H9 (cell line): ENCODE measurements at regions not wholly inside any gene's neighbourhood (a gene's known extent, or its start where the extent isn't known, plus 50 kb on each side); places are given as distances from the start of the nearest gene placed in this dataset.

ENCODE experiments used
- DNase-seq: peaks from one replicate; pipeline ENCODE4 v3.0.0-alpha.2; 2017
- H2AFZ ChIP-seq: one replicate; pipeline ENCODE4 v1.6.1; 2013; ENCODE audit warnings: mild to moderate bottlenecking, low read length, control low read depth, moderate library complexity
- H2AK5ac ChIP-seq: 2 replicates; pipeline ENCODE4 v1.6.1; 2013; ENCODE audit warnings: low read length, control low read depth, mixed read lengths; ENCODE audit not compliant: insufficient read length
- H2BK120ac ChIP-seq: one replicate; pipeline ENCODE4 v1.6.1; 2013; ENCODE audit warnings: low read depth, mild to moderate bottlenecking, low read length, control low read depth, inconsistent platforms; ENCODE audit not compliant: poor library complexity, severe bottlenecking
- H2BK12ac ChIP-seq: 2 replicates; pipeline ENCODE4 v1.6.1; 2013; ENCODE audit warnings: low read length, control low read depth, mixed read lengths, low read depth; ENCODE audit not compliant: insufficient read length
- H2BK15ac ChIP-seq: 2 replicates; pipeline ENCODE4 v1.6.1; 2013; ENCODE audit warnings: low read depth, low read length, control low read depth
- H2BK20ac ChIP-seq: one replicate; pipeline ENCODE4 v1.6.1; 2013; ENCODE audit warnings: low read depth, mild to moderate bottlenecking, low read length, control low read depth, inconsistent platforms; ENCODE audit not compliant: poor library complexity, severe bottlenecking
- H2BK5ac ChIP-seq: 2 replicates; pipeline ENCODE4 v1.6.1; 2013; ENCODE audit warnings: low read length, control low read depth, mixed read lengths; ENCODE audit not compliant: insufficient read length
- H3K14ac ChIP-seq: 2 replicates; pipeline ENCODE4 v1.6.1; 2013; ENCODE audit warnings: low read length, control low read depth; ENCODE audit not compliant: insufficient read depth
- H3K18ac ChIP-seq: 2 replicates; pipeline ENCODE4 v1.6.1; 2013; ENCODE audit warnings: low read depth, mild to moderate bottlenecking, mixed read lengths, low read length, control low read depth; ENCODE audit not compliant: insufficient read length
- H3K23ac ChIP-seq: 2 replicates; pipeline ENCODE4 v1.6.1; 2013; ENCODE audit warnings: low read length, control low read depth, mixed read lengths, low read depth; ENCODE audit not compliant: insufficient read length
- H3K23me2 ChIP-seq: 2 replicates; pipeline ENCODE4 v1.6.1; 2013; ENCODE audit warnings: low read depth, mild to moderate bottlenecking, mixed read lengths, low read length, control low read depth; ENCODE audit not compliant: insufficient read length, poor library complexity, severe bottlenecking
- H3K27ac ChIP-seq: 2 replicates; pipeline ENCODE4 v1.5.1; 2013; ENCODE audit warnings: low read length, control low read depth, mixed read lengths, low read depth; ENCODE audit not compliant: insufficient read length
- H3K27me3 ChIP-seq: 2 replicates; pipeline ENCODE4 v1.6.1; 2013; ENCODE audit warnings: low read length, control low read depth, inconsistent platforms; ENCODE audit not compliant: insufficient read depth
- H3K4ac ChIP-seq: 2 replicates; pipeline ENCODE4 v1.6.1; 2013; ENCODE audit warnings: low read depth, mild to moderate bottlenecking, control low read depth, inconsistent platforms, low read length, moderate library complexity
- H3K4me1 ChIP-seq: 2 replicates; pipeline ENCODE4 v1.6.1; 2013; ENCODE audit warnings: low read length, control low read depth, inconsistent platforms; ENCODE audit not compliant: insufficient read depth
- H3K4me2 ChIP-seq: 2 replicates; pipeline ENCODE4 v1.6.1; 2013; ENCODE audit warnings: low read length, control low read depth, mixed read lengths; ENCODE audit not compliant: insufficient read length, insufficient read depth
- H3K56ac ChIP-seq: 2 replicates; pipeline ENCODE4 v1.6.1; 2013; ENCODE audit warnings: low read depth, mild to moderate bottlenecking, mixed read lengths, low read length, control low read depth; ENCODE audit not compliant: insufficient read length
- H3K79me1 ChIP-seq: 2 replicates; pipeline ENCODE4 v1.6.1; 2013; ENCODE audit warnings: low read depth, mild to moderate bottlenecking, moderate library complexity, low read length, control low read depth, inconsistent platforms; ENCODE audit not compliant: insufficient read depth, poor library complexity, severe bottlenecking
- H3K79me2 ChIP-seq: 2 replicates; pipeline ENCODE4 v1.6.1; 2013; ENCODE audit warnings: low read length, control low read depth, inconsistent platforms; ENCODE audit not compliant: insufficient read depth
- H3K9ac ChIP-seq: 2 replicates; pipeline ENCODE4 v1.6.1; 2013; ENCODE audit warnings: low read length, control low read depth, mixed read lengths; ENCODE audit not compliant: insufficient read length; ENCODE audit errors: extremely low read depth
- H3K9me3 ChIP-seq: one replicate; pipeline ENCODE4 v1.6.1; 2013; ENCODE audit warnings: low read depth, low read length, inconsistent platforms; ENCODE audit not compliant: control insufficient read depth
- H3T11ph ChIP-seq: one replicate; pipeline ENCODE4 v1.6.1; 2013; ENCODE audit warnings: mild to moderate bottlenecking, low read length, control low read depth, inconsistent platforms
- H4K20me1 ChIP-seq: one replicate; pipeline ENCODE4 v1.6.1; 2013; ENCODE audit not compliant: control insufficient read depth, insufficient read length, insufficient read depth
- H4K5ac ChIP-seq: 2 replicates; pipeline ENCODE4 v1.6.1; 2013; ENCODE audit warnings: low read depth, mild to moderate bottlenecking, mixed read lengths, low read length, control low read depth; ENCODE audit not compliant: insufficient read length
- H4K8ac ChIP-seq: replicated peaks from 2 replicates; pipeline ENCODE4 v1.6.1; 2013; ENCODE audit warnings: low read length, control low read depth, mixed read lengths, low read depth; ENCODE audit not compliant: insufficient read length
- H4K91ac ChIP-seq: 2 replicates; pipeline ENCODE4 v1.6.1; 2013; ENCODE audit warnings: low read depth, mild to moderate bottlenecking, moderate library complexity, mixed read lengths, low read length, control low read depth; ENCODE audit not compliant: insufficient read length
- H3K27ac Mint-ChIP-seq, 3 experiments: 2 replicates in 2 of 3; 3 replicates in 1 of 3; pipeline ENCODE4 v1.8.0; 2020 to 2021; ENCODE audit warnings: mixed read lengths in 3 of 3, mild to moderate bottlenecking in 1 of 3, moderate library complexity in 1 of 3
- H3K27me3 Mint-ChIP-seq: 2 replicates; pipeline ENCODE4 v1.8.0; 2021; ENCODE audit warnings: low read depth, mild to moderate bottlenecking, moderate library complexity, mixed read lengths
- H3K36me3 Mint-ChIP-seq, 3 experiments: 2 replicates in 2 of 3; 3 replicates in 1 of 3; pipeline ENCODE4 v1.8.0; 2020 to 2021; ENCODE audit warnings: low read depth in 3 of 3, mixed read lengths in 3 of 3; ENCODE audit not compliant: insufficient read depth in 1 of 3
- H3K4me1 Mint-ChIP-seq, 2 experiments: 2 replicates each; pipeline ENCODE4 v1.8.0; 2020; ENCODE audit warnings: mixed read lengths in 2 of 2
- H3K4me3 Mint-ChIP-seq, 2 experiments: 2 replicates in 1 of 2; 3 replicates in 1 of 2; pipeline ENCODE4 v1.8.0; 2020 to 2021; ENCODE audit warnings: mild to moderate bottlenecking in 2 of 2, mixed read lengths in 2 of 2, moderate library complexity in 1 of 2
- H3K9me3 Mint-ChIP-seq, 2 experiments: 2 replicates in 1 of 2; 3 replicates in 1 of 2; pipeline ENCODE4 v1.8.0; 2020; ENCODE audit warnings: mild to moderate bottlenecking in 2 of 2, mixed read lengths in 2 of 2, moderate library complexity in 1 of 2
- CTCF ChIP-seq: fragments of 200-600 bp; sonication (generic); conservative IDR thresholded peaks from 3 replicates; pipeline ENCODE4 v1.8.0; 2021; ENCODE audit warnings: antibody characterized with exemption, mild to moderate bottlenecking
- WGBS: extraction: QIAGEN DNeasy Blood & Tissue Kit; methylation state at CpG from one replicate; pipeline ENCODE4 v1.1.7; 2013; ENCODE audit warnings: missing lambda C conversion rate, low lambda C conversion rate, mixed read lengths; ENCODE audit not compliant: insufficient read length; ENCODE audit errors: extremely low coverage; 5-methylcytosine and 5-hydroxymethylcytosine counted together

- no peak overlapping the region for H3K27ac ChIP-seq
- no peak overlapping the region for H4K5ac ChIP-seq
- no CpG with 5 or more reads among the region's 4 CpGs for WGBS
- H2BK5ac ChIP-seq, result no peak overlapping the region
- H3K9ac ChIP-seq, result no peak overlapping the region
- no peaks in the 10 kb centered on the region for H3K79me1 ChIP-seq
- no peaks in the 10 kb centered on the region for H3K9me3 ChIP-seq
- no peak overlapping the region for H3K27ac Mint-ChIP-seq
- H3K56ac ChIP-seq, result no peak overlapping the region
- no peaks in the 10 kb centered on the region for H4K20me1 ChIP-seq
- H3K79me2 ChIP-seq, result no peaks in the 10 kb centered on the region
- H3K27me3 ChIP-seq, result no peaks in the 10 kb centered on the region
- no peak overlapping the region for H3K23ac ChIP-seq
- H3K36me3 Mint-ChIP-seq, result no peaks in the 10 kb centered on the region
- no peak overlapping the region for H2AK5ac ChIP-seq
- H4K91ac ChIP-seq, result no peak overlapping the region
- no peak overlapping the region for H4K8ac ChIP-seq
- no peak overlapping the region for H2BK12ac ChIP-seq
- H3K4me1 ChIP-seq, result peaks cover 6% of the 10 kb centered on the region; the same call in 1 of the 2 replicates
- H2BK15ac ChIP-seq, result no peak overlapping the region
- H2AFZ ChIP-seq, result no peak overlapping the region
- no peaks in the 10 kb centered on the region for H3K9me3 Mint-ChIP-seq
- no peaks in the 10 kb centered on the region for H3K23me2 ChIP-seq
- H3K18ac ChIP-seq, result no peak overlapping the region
- no peak overlapping the region for H3K4me2 ChIP-seq
- H3K4ac ChIP-seq, result no peak overlapping the region
- H3T11ph ChIP-seq, result no peak overlapping the region
- H2BK20ac ChIP-seq, result no peak overlapping the region
- H3K27me3 Mint-ChIP-seq, result no peaks in the 10 kb centered on the region
- no peak for DNase-seq
- no peak overlapping the region for H2BK120ac ChIP-seq
- TF ChIP-seq CTCF, result no peak
- no peak overlapping the region for H3K14ac ChIP-seq
- H3K4me1 Mint-ChIP-seq, result peaks cover 28 to 29% of the 10 kb centered on the region in 2 experiments
- no peak overlapping the region for H3K4me3 Mint-ChIP-seq
Measured at GRCh38 chr2:58983111-58983510, 742.0 kb upstream of the FANCL start.
